Activated CD4-positive, alpha-beta T cell treated with anti-CD3 and anti-CD28 coated beads for 1 hour (primary cell): ENCODE measurements at regions not wholly inside any gene's neighbourhood (a gene's known extent, or its start where the extent isn't known, plus 50 kb on each side); places are given as distances from the start of the nearest gene placed in this dataset.

Source experiments
- DNase-seq: peaks from one replicate; pipeline ENCODE4 v3.0.0-alpha.2; 2020

DNA sequence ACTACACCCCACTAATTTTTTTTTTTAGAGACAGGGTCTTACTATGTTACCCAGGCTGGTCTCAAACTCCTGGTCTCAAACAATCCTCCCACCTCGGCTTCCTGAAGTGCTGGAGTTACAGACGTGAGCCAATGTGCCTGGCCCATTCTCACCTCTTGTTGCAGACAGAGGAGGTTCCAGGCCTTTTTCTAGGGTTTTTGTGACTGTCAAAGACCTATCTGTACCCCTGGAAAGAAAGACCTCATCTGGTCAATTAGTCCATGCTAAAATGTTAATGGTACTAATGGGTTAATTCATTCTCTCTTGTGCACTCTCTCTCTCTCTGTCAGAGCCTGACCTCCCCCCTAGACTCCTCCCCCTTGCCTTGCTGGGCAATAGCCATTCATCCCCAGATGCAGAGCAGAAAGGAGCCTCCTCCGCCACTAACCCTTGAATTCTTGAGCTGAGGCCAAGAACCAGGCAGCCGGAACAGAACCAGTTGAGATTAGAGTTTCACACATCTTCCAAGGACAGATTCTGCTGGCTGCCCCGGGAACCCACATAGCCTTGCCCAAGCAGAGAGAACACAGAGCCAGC is 209.7 kb downstream of the SKIDA1 start:
- no peak for DNase-seq

DNA sequence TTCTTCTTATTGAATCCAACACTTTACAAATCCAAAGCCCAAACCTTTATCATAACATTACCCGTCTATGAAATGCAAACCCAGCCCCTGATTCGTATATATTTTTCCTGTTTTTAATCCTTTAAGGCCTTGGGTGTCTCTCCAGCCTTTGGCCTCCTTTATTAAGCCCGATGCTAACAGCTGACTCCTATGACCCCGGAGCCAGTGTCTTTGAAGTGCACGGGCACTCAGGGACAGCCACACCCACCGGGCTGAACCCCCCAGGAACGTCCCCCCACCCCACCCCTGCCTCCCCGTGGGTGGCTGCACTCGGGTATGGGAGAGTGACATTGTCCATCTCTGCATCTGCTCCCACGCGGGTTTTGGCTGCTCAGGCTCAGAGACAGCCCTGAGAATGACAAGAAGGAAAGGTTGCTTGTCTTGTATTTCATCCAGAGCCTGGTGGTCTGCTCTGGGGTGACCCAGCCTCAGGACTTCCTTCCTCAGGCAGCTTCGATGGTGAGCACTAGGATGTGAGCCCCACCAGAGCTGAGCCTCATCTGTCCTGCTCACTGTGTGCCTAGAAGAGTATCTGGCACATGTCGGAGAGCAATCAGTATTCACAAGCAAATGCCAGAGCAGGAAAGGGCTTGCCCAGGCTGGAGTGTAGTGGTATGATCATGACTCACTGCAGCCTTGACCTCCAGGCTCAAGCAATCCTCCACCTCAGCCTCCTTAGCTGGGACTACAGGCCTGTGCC is 210.4 kb downstream of the SKIDA1 start:
- DNase-seq, result no peak

DNA sequence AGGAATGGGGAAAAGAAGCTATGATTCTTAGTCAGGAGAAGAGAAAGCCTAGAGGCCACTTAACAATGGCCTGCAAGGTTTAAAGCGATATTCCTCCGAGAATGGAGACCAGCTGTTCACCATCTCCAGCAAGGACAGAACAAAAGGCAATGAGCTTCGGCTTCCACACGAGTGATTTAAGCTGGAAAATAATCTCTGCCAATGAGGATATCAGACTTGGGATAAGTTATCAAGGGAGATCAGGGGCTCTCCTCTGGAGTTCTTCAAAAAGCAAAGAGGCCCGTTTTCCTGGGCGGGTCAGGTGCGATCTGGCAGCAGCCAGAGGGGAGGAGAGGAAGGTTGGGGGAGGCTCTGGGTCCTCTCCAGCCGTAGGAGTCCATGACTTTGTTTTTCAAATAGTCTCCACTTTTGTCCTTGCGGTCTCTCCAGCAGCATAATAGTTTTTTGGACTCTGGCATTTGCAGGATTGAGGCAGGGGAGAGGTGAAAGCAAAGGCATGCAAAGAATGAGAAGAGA is 211.3 kb downstream of the SKIDA1 start:
- DNase-seq, result no peak

DNA sequence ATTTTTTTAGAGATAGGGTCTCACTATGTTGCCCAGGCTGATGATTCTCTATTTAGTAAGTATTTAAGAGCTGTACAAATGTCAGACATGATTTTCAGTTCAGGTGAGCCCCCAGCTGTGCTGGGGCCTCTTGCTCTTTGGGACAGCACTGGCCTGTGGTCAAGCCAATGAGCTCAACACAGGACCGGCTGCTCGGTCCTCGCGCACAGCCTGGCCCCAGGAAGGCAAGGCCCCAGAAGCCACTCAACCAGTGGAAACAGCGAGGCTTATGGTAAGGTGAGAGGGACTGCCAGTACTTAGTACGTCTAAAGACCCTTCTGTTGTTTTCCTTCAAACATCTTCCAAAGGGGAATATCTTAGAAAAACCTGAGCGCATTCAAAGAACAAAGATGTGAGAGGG is 211.8 kb downstream of the SKIDA1 start:
- DNase-seq, result no peak

DNA sequence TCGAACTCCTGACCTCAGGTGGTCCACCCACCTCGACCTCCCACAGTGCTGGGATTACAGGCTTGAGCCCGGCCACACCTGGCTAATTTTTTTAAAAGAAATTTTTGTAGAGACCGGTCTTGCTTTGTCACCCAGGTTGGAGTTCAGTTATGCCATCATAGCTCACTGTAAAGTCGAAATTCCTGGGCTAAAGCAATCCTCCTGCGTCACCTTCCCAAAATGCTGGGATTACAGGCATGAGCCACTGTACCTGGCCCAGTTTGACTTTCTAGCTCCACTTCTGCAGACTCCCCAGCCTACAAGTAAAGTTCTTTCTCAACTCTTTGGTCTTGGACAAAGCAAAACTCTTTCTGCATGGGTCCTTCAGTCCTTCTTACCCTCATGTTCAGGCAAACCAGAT is 214.1 kb downstream of the SKIDA1 start:
- no peak for DNase-seq

DNA sequence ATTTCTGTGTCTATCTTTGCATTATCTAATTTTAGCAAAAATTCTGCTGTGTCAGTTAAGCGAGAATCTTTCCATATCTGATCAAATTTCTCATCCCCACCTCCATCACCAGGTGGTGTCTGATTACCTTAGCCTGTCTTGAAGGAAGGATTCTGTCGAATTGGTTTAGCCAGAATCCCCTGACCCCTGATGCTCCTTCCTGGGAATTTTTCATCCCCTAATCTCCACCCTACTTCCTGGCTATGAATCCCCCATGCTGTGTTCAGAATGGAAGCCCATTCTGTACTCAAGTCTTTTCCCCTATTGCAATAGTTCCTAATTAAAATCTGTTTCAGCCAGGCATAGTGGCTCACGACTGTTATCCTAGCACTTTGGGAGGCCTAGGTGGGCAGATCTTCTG is 216.1 kb downstream of the SKIDA1 start:
- DNase-seq, result no peak

DNA sequence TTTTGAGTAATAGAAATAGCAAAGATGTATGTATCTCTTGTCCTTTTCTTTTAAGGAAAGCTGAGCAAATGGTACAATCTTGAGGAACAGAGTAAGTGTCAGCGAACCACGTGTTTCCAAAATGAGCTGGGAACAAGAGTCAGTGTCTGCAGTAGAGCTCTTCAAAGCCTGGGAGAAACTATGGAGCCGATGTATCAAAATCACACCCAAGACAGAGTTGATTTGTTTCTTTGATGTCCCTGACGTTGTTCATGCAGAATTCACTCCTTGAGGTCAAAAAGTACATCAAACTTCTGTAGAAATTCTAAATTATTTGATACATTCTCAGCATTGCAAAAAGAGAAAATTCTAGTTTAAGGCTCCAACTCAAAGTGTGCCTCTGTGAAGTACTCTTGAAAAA is 216.5 kb downstream of the SKIDA1 start:
- DNase-seq, result no peak

DNA sequence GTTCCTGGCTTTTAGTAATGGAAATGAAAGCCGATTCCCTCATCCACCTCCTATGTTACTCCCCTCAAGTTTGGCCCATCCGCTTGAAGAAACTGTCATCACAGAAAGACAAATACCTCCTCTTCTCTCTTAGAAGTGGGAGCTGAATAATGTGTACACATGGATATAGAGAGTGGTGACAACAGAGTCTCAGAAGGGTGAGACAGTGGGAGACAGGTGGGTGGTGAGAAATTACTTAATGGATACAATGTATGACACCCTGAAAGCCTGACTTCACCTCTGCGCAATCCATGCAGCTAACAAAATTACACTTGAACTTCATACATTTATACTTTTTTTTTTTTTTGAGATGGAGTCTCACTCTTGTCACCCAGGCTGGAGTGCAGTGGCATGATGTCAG is 217.5 kb downstream of the SKIDA1 start:
- DNase-seq, result no peak

DNA sequence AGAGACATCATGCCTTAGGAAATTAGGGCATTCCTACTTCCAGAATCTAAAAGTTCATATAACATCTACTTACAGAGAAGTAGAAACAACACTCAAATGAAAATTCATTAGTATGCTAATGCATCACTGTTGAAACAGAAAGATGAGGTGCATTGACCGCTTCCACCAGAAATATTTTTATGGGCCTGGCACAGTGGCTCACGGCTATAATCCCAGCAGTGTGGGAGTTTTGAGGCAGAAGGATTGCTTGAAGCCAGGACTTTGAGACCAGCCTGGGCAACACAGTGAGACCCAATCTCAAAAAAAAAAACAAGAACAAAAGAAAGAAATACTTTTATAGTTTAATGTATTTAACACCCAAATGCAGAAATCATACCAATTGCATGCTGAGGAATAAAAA is 220.9 kb downstream of the SKIDA1 start:
- DNase-seq, result no peak

DNA sequence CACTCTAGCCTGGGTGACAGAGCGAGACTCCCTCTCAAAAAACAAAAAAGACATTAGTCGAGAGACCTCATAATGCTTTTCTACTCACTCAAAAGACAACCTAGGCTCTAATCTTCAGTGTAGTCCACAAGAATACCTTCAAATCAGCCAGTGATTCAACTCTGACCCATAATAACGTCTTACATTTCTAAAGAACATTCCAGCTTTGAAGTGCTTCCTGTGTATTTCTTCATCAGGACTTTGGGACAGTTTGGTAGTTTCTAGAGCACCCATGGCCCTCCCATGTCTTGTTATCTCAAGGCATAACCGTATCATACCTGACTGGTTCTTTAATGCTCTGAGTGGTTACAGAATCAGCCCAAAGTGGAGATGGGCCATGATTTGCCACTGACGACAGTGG is 221.3 kb downstream of the SKIDA1 start:
- DNase-seq, result no peak

DNA sequence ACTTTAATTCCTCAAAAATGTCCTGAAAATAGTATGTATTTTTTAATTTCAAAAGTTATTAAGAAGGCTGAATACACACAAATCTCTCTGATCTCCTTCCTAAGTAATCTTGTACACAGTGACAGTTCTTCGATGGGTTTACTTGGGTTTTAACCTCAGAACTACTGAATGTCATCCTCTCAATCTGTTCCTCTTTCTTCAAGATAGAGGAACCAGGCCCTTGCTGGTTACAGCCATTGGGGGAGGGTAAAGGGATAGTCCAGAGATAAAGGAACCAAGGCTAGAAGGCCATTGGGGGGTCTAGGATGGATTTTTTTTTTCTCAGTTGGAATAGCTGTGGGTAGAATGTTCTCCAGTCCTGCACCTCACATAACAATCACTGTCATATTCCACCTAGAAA is 224.9 kb downstream of the SKIDA1 start:
- no peak for DNase-seq

DNA sequence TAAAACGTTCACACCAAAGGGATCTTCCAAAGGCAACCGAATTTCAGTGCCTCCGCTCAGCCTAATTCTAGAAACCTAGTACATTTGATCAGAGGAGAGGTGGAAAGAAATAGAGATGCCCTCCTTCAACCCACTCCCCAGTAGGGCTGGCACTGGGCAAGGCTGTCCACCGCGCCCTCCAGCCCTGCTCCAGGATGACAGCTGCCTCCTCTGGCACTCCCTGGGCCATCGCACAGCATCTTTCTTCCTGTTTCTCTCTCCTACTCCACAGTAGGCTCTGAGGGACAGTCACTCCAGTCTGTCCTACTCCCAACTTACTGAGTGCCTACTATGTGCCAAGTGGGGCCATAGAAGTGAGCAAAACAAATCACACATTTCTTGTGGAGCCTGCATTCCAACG is 226.2 kb downstream of the SKIDA1 start:
- no peak for DNase-seq

DNA sequence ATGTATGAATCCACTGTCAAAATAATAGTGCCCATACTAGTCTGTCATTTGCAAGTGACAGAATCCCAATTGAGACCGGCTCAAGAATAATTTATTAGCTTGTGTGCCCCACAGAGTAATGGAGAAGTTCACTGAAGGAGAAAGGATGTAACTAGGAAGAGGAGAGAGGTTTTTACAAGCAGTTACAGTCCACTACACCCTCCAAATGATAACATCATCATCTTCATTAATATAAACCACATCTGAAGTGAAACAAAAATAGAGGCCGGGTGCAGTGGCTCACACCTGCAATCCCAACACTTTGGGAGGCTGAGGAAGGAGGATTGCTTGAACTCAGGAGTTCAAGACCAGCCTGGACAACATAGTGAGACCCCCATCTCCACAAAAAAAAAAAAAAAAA is 226.8 kb downstream of the SKIDA1 start:
- no peak for DNase-seq

DNA sequence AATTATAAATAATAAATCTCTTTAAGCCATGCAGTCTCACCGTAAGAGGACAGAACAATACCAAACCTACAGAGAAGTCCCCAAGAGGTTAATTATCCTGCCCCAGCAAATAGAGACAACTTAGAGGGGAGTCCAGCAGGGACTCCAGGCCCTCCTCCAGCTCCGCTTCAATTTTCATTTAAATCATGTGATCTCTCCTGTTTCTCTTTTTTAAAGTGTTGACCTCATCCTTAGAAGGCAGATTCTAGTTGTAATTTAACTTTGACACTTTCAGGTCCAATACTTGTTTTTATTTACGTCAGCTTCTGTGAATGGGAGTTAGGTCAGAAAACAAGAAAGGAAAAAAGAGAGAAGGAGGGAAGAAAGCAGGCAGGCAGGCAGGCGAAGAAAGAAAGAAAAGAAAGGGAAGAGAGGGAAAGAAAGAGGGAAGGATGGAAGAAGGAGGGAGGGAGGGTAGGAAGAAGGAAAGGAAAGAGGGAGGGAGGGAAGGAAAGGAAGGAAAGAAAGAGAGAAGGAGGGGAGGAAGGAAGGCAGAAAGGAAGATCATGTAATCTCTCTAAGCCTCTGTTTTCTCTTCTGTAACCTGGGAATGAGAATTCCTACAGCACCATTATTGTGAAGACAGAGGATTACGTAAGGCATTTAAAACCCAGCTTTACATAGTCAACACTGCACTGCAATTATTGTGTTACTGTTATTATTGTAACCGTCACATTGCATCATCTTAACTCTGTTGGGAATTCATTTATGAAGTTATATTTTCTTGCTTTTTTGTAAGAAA is 227.7 kb downstream of the SKIDA1 start:
- DNase-seq, result no peak

DNA sequence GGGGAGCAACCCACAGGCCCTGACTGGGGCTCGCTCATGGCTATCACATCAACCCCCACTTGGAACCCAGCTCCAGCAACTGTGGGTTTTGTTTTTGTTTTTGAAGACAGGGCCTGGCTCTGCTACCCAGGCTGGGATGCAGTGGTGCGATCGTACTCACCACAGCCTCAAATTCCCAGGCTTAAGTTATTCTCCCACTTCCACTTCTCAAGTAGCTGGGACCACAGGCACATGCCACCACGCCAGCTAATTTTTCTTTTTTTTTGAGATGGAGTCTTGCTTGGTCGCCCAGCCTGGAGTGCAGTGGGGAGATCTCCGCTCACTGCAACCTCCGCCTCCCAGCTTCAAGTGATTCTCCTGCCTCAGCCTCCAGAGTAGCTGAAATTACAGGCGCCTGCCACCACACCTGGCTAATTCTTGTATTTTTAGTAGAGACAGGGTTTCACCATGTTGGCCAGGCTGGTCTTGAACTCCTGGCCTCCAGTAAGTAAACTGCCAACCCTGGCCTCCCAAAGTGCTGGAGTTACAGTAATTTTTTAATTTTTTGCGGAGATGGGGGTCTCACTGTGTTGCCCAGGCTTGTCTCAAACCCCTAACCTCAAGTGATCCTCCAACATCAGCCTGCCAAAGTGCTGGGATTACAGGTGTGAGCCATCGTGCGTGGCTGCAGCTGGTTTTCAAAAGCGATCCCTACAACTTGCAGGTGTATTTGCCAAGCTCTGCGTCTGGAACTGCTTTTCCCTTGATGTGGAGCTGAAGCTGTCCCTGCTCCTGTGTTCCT is 228.7 kb downstream of the SKIDA1 start:
- no peak for DNase-seq

DNA sequence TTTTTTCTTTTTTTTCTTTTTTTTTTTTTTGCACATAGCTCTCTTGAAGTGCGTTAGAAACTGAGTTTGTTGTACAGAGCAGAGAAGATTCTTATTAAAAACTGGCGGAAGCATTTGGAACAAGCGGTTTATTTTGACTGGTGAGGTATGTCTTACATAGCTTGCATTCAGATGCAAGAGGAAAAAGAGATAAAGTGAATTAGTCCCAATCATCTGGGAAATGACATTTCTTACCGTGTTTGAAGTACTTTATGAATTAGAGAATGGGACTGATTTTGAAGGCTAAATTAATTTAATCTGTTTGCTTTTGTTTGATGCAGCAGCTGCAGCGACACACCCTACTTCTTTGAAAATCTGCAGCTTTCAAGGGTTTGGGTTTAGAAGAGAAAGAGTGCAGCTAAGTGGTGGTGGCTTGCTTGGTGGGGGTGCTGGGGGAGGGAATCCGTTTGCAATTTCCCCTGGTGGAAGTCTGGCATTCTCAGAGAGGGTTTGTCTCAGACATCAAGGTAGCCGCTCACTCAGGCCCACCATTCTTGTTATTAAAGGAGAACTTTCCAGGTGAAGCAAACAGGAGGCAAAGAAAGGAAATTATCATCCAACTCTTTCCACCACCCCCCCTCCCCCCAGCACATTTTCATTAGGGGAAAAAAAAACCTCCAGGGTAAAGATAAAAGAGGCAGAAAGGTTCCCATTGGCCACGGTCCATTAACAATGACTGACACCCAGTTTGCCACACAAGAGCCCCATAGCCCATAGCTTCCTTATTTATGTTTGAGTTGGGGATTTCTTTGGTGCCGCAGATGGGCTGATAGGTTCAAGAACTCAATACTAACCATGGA is 231.7 kb downstream of the SKIDA1 start:
- DNase-seq, result no peak

DNA sequence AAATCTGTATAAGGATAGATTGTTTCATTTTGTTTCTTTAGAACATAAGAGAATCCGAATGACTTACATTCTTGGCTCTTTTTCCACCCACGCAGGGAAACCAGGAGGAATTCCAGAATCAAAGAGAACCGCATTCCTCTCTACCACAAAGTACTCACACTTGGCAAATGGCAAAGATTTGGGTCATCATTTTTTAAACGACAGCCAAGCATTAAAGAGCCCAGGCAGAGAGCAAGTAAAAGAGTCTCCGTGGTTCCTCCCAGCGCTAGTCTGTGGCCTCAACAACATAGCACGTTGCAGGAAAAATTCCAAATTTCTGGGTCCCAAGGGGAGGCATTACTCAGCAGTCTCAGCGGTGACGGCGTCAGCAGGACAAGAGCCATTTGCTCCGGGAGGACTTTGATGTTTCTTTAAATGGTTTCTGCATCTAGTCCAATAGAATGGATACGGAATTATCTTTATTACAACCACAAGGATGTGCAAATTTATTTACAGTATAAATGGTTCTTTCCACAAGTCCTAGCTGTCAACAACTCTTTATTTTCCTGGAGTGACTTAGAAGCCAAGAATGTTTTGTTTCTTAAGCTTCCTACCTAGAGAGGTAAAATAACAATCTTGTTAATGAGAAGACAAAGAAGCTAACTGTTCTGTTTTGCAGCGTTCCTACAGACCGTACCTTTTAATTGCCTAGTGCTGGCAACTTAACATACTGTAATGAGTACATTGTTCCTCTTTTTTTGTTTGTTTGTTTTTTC is 232.5 kb downstream of the SKIDA1 start:
- no peak for DNase-seq

DNA sequence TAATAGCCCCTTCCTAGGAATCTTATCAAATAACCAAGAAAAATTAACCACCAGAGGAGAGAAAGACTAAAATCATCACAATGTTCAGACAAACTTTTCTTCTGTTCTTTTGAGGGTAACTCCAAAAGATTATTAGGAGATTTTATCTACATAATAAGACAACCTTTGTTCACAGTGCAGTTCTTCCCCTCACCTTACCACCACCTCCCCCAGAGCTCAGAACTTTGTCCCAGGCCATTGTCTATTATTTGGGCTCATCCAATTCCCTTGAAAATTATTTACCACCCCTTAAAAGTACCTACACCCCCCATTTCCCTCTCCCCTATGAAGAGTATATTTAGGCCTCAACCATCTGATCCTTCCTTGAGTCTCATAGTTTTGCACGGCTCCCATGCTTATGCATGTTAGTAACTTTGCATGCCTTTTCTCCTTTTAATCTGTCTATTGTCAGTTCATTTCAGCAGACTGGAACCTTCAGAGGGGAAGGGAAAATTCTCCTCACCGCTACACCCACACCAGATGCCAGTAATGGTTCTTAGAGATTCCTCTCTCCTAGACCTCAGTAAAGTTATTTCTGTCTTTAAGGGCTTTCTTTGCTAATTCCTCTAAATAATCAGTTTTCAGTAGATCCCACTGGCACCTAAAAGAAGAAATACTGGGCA is 234.9 kb downstream of the SKIDA1 start:
- no peak for DNase-seq

DNA sequence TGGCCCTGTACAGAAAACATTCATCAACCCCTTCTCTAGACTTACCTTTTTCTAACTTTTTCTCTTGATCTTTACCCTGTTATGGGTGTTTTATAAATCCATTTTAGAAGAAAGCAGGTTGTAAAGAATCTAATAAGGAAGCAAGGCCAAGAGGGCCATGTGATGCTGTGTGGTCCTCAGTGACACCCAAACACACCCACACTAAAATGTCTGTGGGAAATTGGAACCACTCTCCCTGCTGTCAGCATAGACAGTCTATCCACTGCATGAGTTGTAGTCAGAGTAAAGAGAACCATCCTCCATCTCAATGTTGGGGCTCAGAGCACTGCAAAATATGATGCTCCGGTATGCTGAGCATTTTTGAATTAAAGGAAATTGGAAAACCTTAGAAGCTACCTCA is 235.5 kb downstream of the SKIDA1 start:
- DNase-seq, result no peak

DNA sequence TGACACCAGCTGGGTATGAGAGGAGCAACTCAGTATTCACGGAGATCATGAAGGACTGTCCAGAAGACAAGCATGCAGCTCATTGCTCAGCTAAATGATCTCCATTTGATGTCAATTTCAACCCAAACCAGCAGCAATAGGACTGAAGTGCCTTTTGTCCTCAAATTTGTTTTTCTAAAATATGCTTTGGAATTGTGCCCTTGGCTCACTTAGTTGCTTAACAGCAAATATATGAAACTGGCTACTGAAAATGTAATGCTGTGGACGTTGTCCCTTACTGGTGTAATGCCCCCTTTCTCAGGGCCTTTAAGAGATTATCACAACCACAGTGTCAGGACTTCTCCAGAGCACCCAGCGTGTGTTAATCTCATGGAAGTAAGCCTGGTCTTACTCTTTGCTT is 236.2 kb downstream of the SKIDA1 start:
- DNase-seq, result no peak

DNA sequence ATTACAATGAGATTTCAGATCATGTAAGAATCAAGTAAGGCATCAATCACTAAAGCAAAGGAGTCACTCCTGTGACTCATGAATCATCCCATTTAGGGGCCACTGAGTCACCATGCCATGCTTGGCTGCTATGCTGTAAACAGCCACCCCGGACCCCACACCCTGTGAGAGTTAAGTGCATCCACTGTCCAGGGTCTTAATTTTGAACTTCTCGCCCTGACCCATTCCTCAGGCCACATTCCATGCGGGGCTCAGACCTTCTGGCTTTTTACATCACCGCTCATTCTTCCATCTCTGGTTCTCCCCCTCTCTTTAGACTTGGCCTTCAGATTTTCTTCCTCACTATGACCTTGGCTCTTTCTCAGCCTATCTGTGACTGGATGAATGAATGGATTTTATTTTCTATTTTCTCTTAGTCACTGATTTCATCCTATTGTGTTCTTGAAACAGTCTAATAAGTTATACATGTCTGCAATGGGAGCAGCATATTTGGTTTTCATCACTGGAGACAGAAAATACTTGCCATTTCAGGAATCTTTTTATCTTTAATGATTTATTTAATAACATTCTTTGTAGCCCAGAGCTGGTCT is 239.6 kb downstream of the SKIDA1 start:
- DNase-seq, result no peak
